GM12874 (cell line): ENCODE measurements at regions not wholly inside any gene's neighbourhood (a gene's known extent, or its start where the extent isn't known, plus 50 kb on each side); places are given as distances from the start of the nearest gene placed in this dataset.

ENCODE experiments used
- TF ChIP-seq, protein P1 (sequence below): IDR thresholded peaks from 2 replicates; pipeline ENCODE4 v1.5.1; 2011; ENCODE audit warnings: low read depth, mild to moderate bottlenecking, control low read depth, low read length, moderate library complexity; ENCODE audit not compliant: insufficient read depth

DNA sequence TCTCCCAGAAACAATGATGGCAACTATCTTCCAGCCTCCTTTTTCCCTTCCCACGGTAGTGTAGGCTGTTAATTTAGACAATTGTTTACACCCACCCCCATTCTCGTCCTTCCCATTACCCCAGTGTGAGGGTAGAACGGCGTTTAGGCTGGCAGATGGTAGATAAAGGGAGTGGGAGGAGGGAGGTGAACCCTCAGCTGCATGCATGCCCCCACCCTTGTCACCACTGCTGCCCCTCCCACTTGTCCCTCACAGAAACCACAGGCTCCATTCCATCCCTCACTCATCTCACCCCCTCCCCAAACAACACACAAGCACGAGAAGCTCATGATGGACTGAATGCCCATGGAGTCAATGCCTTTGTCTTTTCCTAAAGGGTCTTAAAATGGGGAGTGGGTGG lies 107.9 kb upstream of the PARD3B start:
- TF ChIP-seq, protein P1, sequence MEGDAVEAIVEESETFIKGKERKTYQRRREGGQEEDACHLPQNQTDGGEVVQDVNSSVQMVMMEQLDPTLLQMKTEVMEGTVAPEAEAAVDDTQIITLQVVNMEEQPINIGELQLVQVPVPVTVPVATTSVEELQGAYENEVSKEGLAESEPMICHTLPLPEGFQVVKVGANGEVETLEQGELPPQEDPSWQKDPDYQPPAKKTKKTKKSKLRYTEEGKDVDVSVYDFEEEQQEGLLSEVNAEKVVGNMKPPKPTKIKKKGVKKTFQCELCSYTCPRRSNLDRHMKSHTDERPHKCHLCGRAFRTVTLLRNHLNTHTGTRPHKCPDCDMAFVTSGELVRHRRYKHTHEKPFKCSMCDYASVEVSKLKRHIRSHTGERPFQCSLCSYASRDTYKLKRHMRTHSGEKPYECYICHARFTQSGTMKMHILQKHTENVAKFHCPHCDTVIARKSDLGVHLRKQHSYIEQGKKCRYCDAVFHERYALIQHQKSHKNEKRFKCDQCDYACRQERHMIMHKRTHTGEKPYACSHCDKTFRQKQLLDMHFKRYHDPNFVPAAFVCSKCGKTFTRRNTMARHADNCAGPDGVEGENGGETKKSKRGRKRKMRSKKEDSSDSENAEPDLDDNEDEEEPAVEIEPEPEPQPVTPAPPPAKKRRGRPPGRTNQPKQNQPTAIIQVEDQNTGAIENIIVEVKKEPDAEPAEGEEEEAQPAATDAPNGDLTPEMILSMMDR, result no peak

GRCh38 chr2:204437815-204438756 lies 107.2 kb upstream of the PARD3B start:
- TF ChIP-seq, protein P1, result no peak

DNA sequence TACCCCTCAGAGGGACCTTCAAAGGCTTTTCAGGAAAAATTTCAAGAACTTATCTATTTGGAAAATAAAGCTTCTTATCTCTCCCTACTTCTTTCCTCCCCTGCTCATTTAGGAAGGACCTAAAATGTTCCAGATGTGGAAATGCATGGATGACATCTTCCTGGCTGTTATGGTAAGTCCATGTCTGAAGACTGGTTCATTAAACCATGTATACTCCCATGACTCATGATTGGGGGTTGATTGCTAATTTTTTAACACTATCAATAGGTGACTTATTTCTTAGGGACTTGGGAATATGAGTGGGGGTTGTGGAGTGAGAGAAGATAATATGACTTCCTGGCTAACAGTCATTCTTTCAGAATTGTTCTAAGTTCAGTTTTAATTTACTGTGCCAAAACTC lies 104.0 kb upstream of the PARD3B start:
- TF ChIP-seq, protein P1, result no peak

- TF ChIP-seq, protein P1, result no peak
Measured at GRCh38 chr2:204445149-204445548, 100.1 kb upstream of the PARD3B start.

- TF ChIP-seq, protein P1, result no peak
Measured at GRCh38 chr2:204447722-204448121, 97.6 kb upstream of the PARD3B start.

- TF ChIP-seq, protein P1, result no peak
Measured at GRCh38 chr2:204449977-204450376, 95.3 kb upstream of the PARD3B start.

DNA sequence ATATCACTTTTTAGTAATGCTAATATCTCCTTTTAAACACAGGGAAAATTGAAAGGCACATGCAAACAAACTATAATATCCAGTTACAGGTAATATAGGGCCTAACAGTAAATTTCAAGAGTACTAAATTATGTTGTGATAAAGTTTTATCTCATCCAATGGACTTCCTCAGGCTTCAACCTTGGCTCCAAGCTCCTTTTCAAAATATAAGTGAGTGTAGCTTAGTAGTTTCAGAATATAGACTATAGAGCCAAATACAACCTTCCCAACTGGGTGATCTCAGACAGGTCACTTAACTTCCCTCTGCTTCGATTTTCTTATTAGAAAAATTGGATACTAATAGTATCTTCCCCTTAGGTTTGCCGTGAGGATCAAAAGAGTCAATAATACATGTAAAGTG lies 93.5 kb upstream of the PARD3B start:
- TF ChIP-seq, protein P1, result no peak
